GM23248 (cell line): ENCODE measurements at regions not wholly inside any gene's neighbourhood (a gene's known extent, or its start where the extent isn't known, plus 50 kb on each side); places are given as distances from the start of the nearest gene placed in this dataset.

ENCODE experiments used
- EZH2 ChIP-seq: fragments of 200-600 bp; sonication (generic); IDR thresholded peaks from 2 replicates; pipeline ENCODE4 v1.6.1; 2018; ENCODE audit warnings: antibody characterized with exemption, mild to moderate bottlenecking; ENCODE audit not compliant: insufficient read depth, poor library complexity, severe bottlenecking
- EZH2phosphoT487 ChIP-seq: fragments of 200-600 bp; sonication (generic); IDR thresholded peaks from 2 replicates; pipeline ENCODE4 v1.6.1; 2018; ENCODE audit warnings: antibody characterized with exemption, moderate library complexity, mild to moderate bottlenecking, low read depth; ENCODE audit not compliant: insufficient read depth

DNA sequence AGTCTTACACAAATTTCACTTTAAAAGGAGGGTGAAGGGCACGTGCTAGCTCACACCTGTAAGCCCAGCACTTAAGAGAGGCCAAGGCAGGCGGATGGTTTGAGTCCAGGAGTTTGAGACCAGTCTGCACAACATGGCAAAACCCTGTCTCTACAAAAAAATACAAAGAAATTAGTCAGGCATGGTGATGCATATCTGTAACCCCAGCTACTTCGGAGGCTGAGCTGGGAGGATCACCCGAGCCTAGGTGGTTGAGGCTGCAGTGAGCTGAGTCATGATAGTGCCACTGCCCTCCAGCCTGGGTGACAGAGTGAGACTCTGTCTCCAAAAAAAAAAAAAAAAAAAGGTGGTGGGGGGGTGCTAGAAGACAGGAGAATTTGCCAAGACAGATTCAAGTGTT lies 237.3 kb upstream of the KLF14 start:
- TF ChIP-seq EZH2 = no peak
- no peak for TF ChIP-seq EZH2phosphoT487
